Activated naive CD4-positive, alpha-beta T cell treated with Interleukin-2 at 50 U/mL for 16 hours (primary cell): ENCODE measurements at regions not wholly inside any gene's neighbourhood (a gene's known extent, or its start where the extent isn't known, plus 50 kb on each side); places are given as distances from the start of the nearest gene placed in this dataset.

Source experiments
- DNase-seq: peaks from one replicate; pipeline ENCODE4 v3.0.0-alpha.2; 2020

DNA sequence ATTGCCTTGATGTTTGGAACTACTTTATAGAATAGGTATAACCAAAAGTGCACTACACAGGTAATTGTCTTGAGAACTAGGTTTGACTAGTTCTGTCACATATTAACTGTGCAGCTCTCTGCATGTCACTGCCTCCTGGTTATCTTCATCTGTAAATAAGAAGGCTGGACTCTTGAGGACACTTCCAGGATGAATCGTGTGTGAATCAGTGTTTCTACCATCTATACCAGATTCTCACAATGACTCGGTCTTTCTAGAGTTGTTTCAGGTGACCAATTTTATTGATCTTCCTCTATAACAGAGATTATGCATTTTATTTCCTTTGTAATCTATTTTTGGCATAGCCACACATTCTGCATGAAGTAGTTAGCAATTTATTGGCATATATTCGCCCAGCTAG is 1181.0 kb upstream of the TENM4 start:
- DNase-seq: no peak

GRCh38 chr11:80620867-80621266 is 1180.0 kb upstream of the TENM4 start:
- no peak for DNase-seq

GRCh38 chr11:80617156-80617555 is 1176.3 kb upstream of the TENM4 start:
- no peak for DNase-seq

- no peak for DNase-seq
Measured at GRCh38 chr11:80616070-80616800, 1175.4 kb upstream of the TENM4 start.

- DNase-seq: no peak
Measured at GRCh38 chr11:80613655-80614054, 1172.8 kb upstream of the TENM4 start.

DNA sequence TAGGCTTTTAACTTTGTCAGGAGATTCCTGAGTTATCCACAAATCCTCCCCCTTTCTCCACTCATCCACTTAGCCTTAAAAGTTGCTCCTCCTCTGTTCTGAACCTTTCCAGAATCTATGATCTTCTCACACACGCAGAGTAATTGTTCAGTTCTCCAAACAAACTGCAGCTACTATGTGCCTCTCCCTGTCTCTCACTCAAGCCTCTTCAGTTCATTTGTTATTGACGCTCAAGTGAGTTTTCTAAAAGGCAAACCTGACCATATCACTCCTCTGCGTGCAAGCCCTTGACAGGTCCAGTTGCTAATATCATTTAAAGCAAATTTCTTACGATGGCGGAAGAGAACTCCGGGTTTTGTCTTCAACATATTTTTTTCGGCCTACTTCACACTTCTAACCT is 1169.7 kb upstream of the TENM4 start:
- no peak for DNase-seq

GRCh38 chr11:80603472-80603871 is 1162.6 kb upstream of the TENM4 start:
- DNase-seq: no peak

GRCh38 chr11:80598905-80599304 is 1158.1 kb upstream of the TENM4 start:
- DNase-seq: no peak

GRCh38 chr11:80596291-80596810 is 1155.5 kb upstream of the TENM4 start:
- DNase-seq: no peak

GRCh38 chr11:80595011-80595410 is 1154.2 kb upstream of the TENM4 start:
- DNase-seq: no peak

- no peak for DNase-seq
Measured at GRCh38 chr11:80593648-80594374, 1153.0 kb upstream of the TENM4 start.

- DNase-seq: no peak
Measured at GRCh38 chr11:80592546-80592945, 1151.7 kb upstream of the TENM4 start.

- no peak for DNase-seq
Measured at GRCh38 chr11:80587906-80588305, 1147.1 kb upstream of the TENM4 start.

GRCh38 chr11:80586464-80586863 is 1145.6 kb upstream of the TENM4 start:
- DNase-seq: no peak

GRCh38 chr11:80584661-80585060 is 1143.8 kb upstream of the TENM4 start:
- no peak for DNase-seq

- no peak for DNase-seq
Measured at GRCh38 chr11:80569832-80570231, 1129.0 kb upstream of the TENM4 start.

- DNase-seq: no peak
Measured at GRCh38 chr11:80565231-80565630, 1124.4 kb upstream of the TENM4 start.

DNA sequence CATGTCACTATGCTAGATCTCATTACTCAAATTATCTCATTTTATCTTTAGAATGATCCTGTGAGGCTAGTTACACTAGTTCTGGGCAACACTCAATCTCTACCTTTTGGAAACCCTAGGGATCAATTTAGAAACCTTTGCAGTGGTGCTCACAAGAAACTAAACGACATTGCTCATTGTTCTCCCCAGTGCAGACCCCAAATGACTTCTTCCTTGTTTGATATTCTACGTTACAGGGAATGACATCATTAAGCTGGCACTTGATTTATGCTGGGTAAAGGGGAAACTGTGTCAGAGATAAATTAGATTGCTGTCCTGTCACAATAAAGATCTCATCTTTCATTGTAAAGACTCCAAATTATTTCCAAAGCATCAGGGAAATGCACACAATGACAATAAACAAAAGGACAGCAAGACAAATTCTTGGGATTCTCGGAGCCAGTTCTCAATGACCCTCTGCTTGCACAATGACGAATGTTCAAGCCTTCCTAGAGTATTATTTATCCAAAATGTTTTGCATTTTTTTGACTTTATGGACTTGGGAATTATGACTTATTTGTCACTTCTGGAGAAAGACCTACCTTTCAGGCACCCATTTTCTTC is 1121.8 kb upstream of the TENM4 start:
- DNase-seq: no peak

DNA sequence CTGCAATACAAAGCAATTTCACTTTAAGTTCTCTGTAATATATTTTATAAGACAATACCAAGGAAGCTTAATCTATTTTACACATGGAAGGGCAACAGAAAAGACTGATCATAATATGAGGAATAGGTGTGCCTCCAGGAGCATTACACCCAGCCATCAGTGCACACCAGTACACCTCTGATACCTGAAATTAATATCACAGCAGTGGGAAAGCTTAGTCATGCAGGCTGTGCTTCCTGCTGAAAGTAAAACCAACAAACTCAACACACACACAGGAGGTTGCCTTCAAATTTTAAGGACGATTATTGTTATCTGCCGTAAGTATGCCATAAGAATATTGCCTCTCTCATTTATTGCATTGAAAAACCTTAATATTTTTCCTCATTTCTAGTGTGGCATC is 1119.1 kb upstream of the TENM4 start:
- no peak for DNase-seq

GRCh38 chr11:80553565-80553964 is 1112.7 kb upstream of the TENM4 start:
- no peak for DNase-seq

- no peak for DNase-seq
Measured at GRCh38 chr11:80542704-80543103, 1101.9 kb upstream of the TENM4 start.

DNA sequence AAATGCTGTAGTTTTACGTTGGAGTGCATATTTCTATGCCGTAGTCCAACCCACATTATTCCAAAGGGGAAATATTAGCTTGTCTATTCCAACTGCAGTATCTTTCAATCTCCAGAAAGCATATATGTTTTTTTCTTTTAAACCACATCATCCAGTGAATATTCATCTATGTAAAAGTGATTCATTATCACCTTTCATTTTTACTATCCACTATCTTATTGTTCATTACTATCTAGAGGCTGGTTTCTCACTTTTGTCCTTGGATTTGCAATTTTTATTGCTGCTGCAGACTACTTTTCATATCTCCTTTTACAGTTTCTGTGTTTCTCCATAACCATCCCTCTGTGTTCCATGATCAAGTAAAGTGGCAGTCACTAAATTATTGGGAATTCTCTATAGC is 1097.2 kb upstream of the TENM4 start:
- DNase-seq: no peak

DNA sequence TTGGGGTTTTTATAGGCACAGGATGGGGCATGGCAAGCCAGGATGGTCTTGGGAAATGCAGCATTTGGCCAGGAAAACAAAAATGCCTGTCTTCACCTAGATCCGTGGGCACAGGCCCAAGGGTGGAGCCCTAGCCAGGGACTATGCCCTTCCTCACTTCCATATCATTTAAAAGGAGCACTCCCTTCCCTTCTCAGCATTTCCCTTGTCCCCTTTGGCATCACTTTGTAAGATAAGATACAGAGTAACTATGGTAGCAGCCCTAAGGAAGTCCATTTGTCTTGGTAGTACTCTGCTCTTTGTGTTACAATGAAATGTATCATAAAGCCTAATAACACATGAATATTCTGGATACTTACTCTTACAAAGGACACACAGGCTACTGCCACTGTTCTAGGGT is 1092.6 kb upstream of the TENM4 start:
- DNase-seq: no peak

DNA sequence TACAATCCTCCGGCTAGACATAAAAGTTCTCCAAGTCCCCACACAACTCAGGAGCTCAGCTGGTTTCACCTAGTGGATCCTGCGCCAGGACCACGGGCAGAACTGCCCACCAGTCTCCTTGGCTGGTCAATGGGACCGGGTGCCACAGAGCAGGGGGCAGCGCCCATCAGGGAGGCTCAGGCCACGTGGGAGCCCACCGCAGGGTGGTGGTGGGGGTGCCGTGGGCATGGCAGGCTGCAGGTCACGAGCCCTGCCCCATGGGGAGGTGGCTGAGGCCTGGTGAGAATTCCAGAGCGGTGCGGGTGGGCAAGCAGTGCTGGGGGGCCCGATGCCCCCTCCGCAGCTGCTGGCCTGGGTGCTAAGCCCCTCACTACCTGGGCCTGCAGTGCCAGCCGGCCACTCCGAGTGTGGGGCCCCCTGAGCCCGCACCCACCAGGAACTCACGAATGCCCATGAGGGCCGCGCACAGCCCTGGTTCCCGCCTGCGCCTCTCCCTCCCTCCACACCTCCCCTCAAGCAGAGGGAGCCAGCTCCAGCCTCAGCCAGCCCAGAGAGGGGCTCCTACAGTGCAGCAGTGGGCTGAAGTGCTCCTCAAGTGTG is 1091.9 kb upstream of the TENM4 start:
- DNase-seq: no peak
